HepG2 (cell line): ENCODE measurements at regions not wholly inside any gene's neighbourhood (a gene's known extent, or its start where the extent isn't known, plus 50 kb on each side); places are given as distances from the start of the nearest gene placed in this dataset.

ENCODE experiments used
- GPBP1L1 ChIP-seq: sonication (generic); formaldehyde crosslinking; IDR thresholded peaks from 2 replicates; pipeline ENCODE4 v1.5.0; 2020; ENCODE audit warnings: mild to moderate bottlenecking, missing genetic modification reagents
- MAX ChIP-seq: IDR thresholded peaks from 2 replicates; pipeline ENCODE4 v1.6.1; 2012; ENCODE audit warnings: inconsistent platforms
- POGZ ChIP-seq: sonication (generic); formaldehyde crosslinking; IDR thresholded peaks from 2 replicates; pipeline ENCODE4 v1.4.0; 2020; ENCODE audit warnings: mild to moderate bottlenecking, missing genetic modification reagents
- PTBP1 ChIP-seq: fragments of 200-400 bp; formaldehyde crosslinking; IDR thresholded peaks from 2 replicates; pipeline ENCODE4 v1.6.1; 2018; ENCODE audit warnings: low read length, low read depth; ENCODE audit not compliant: poor library complexity, severe bottlenecking
- SNAPC5 ChIP-seq: sonication (generic); formaldehyde crosslinking; IDR thresholded peaks from 2 replicates; pipeline ENCODE4 v1.8.1; 2023; ENCODE audit warnings: mild to moderate bottlenecking, missing genetic modification reagents, borderline replicate concordance
- SYNCRIP ChIP-seq: fragments of 200-400 bp; formaldehyde crosslinking; IDR thresholded peaks from 2 replicates; pipeline ENCODE4 v1.6.1; 2018; ENCODE audit warnings: mild to moderate bottlenecking, low read depth, low read length; ENCODE audit not compliant: insufficient read depth
- TEAD2 ChIP-seq: sonication (generic); formaldehyde crosslinking; IDR thresholded peaks from 2 replicates; pipeline ENCODE4 v1.9.0; 2021; ENCODE audit warnings: missing genetic modification reagents
- ZBTB39 ChIP-seq: sonication (generic); formaldehyde crosslinking; IDR thresholded peaks from 2 replicates; pipeline ENCODE4 v1.5.0; 2020; ENCODE audit warnings: missing genetic modification reagents
- ZFX ChIP-seq: sonication (generic); formaldehyde crosslinking; IDR thresholded peaks from 2 replicates; pipeline ENCODE4 v1.4.0; 2020; ENCODE audit warnings: mild to moderate bottlenecking, low read depth, missing genetic modification reagents, moderate library complexity
- ZNF205 ChIP-seq: IDR thresholded peaks from 2 replicates; pipeline ENCODE4 v1.6.1; 2018; ENCODE audit warnings: missing biosample characterization, missing genetic modification reagents
- ZNF280D ChIP-seq: sonication (generic); formaldehyde crosslinking; IDR thresholded peaks from 2 replicates; pipeline ENCODE4 v1.5.1; 2020; ENCODE audit warnings: mild to moderate bottlenecking, missing genetic modification reagents
- ZNF337 ChIP-seq: sonication (generic); formaldehyde crosslinking; IDR thresholded peaks from 2 replicates; pipeline ENCODE4 v1.5.1; 2020; ENCODE audit warnings: missing genetic modification reagents, low read depth, mild to moderate bottlenecking, borderline replicate concordance
- ZNF510 ChIP-seq: sonication (generic); formaldehyde crosslinking; IDR thresholded peaks from 2 replicates; pipeline ENCODE4 v1.4.0; 2020; ENCODE audit warnings: low read depth, mild to moderate bottlenecking, missing genetic modification reagents
- ZNF567 ChIP-seq: sonication (generic); formaldehyde crosslinking; IDR thresholded peaks from 2 replicates; pipeline ENCODE4 v1.8.1; 2023; ENCODE audit warnings: mild to moderate bottlenecking, missing genetic modification reagents, borderline replicate concordance
- ZNF709 ChIP-seq: sonication (generic); formaldehyde crosslinking; IDR thresholded peaks from 2 replicates; pipeline ENCODE4 v1.5.0; 2020; ENCODE audit warnings: mild to moderate bottlenecking, missing genetic modification reagents
- ZNF777 ChIP-seq: sonication (generic); formaldehyde crosslinking; IDR thresholded peaks from 2 replicates; pipeline ENCODE4 v1.4.0; 2020; ENCODE audit warnings: missing genetic modification reagents
- ZNF878 ChIP-seq: sonication (generic); formaldehyde crosslinking; IDR thresholded peaks from 2 replicates; pipeline ENCODE4 v1.8.1; 2023; ENCODE audit warnings: mild to moderate bottlenecking, missing genetic modification reagents, moderate library complexity
- ZSCAN20 ChIP-seq: sonication (generic); formaldehyde crosslinking; IDR thresholded peaks from 2 replicates; pipeline ENCODE4 v1.4.0; 2020; ENCODE audit warnings: missing genetic modification reagents, mild to moderate bottlenecking, borderline replicate concordance
- ZSCAN5A ChIP-seq: sonication (generic); formaldehyde crosslinking; IDR thresholded peaks from 2 replicates; pipeline ENCODE4 v1.8.0; 2022; ENCODE audit warnings: mild to moderate bottlenecking, missing genetic modification reagents, borderline replicate concordance

- TF ChIP-seq ZSCAN5A (CRISPR knock-in tag), result no peak
- no peak for TF ChIP-seq TEAD2
- TF ChIP-seq POGZ (CRISPR knock-in tag), result no peak
- TF ChIP-seq ZFX (CRISPR knock-in tag), result peak; percentile 85
- no peak for TF ChIP-seq GPBP1L1 (CRISPR knock-in tag)
- no peak for TF ChIP-seq PTBP1
- no peak for TF ChIP-seq ZNF777 (CRISPR knock-in tag)
- TF ChIP-seq ZBTB39, result no peak
- no peak for TF ChIP-seq ZNF280D
- 0 out of 2 replicates have a peak, but pooled peaks have one; percentile 37 for TF ChIP-seq ZNF878 (CRISPR knock-in tag)
- no peak for TF ChIP-seq ZNF337 (CRISPR knock-in tag)
- no peak for TF ChIP-seq ZNF205
- TF ChIP-seq SNAPC5 (CRISPR knock-in tag), result no peak
- 0 out of 2 replicates have a peak, but pooled peaks have one; percentile 34 for TF ChIP-seq ZNF567 (CRISPR knock-in tag)
- no peak for TF ChIP-seq ZNF709 (CRISPR knock-in tag)
- 0 out of 2 replicates have a peak, but pooled peaks have one; percentile 36 for TF ChIP-seq MAX
- no peak for TF ChIP-seq ZNF510
- no peak for TF ChIP-seq ZSCAN20 (CRISPR knock-in tag)
- no peak for TF ChIP-seq SYNCRIP
Measured at GRCh38 chr9:36487482-36488388, 85.0 kb upstream of the MELK start (continued).
